HG02943 (cell line): ENCODE measurements at regions not wholly inside any gene's neighbourhood (a gene's known extent, or its start where the extent isn't known, plus 50 kb on each side); places are given as distances from the start of the nearest gene placed in this dataset.

Experiments
- ATAC-seq: cut with Tn5 transposase; IDR thresholded peaks from one replicate; pipeline ENCODE4 v1.9.1; 2021; ENCODE audit warnings: mild to moderate bottlenecking, low read depth, moderate library complexity; ENCODE audit not compliant: unreplicated experiment

DNA sequence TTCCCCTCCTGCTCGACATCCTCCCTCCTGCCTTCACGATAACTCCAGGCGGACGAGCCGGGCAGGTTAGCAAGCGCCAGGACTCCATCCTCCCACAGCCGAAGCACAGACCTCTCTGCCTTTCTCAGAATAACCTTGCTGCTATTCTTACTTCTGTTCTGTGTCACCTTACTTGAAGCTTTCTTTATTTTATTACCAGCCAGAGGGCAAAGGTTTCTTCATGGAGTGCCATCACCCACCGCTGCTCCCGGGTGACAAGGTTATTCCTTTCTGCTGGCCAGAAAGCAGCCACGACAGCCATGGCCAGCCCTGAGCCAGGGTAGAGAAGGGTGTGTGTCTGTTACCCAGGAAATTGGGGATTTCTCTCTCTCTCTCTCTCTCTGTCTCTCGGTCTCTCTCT is 227.1 kb downstream of the ANAPC1 start:
- no peak for ATAC-seq

DNA sequence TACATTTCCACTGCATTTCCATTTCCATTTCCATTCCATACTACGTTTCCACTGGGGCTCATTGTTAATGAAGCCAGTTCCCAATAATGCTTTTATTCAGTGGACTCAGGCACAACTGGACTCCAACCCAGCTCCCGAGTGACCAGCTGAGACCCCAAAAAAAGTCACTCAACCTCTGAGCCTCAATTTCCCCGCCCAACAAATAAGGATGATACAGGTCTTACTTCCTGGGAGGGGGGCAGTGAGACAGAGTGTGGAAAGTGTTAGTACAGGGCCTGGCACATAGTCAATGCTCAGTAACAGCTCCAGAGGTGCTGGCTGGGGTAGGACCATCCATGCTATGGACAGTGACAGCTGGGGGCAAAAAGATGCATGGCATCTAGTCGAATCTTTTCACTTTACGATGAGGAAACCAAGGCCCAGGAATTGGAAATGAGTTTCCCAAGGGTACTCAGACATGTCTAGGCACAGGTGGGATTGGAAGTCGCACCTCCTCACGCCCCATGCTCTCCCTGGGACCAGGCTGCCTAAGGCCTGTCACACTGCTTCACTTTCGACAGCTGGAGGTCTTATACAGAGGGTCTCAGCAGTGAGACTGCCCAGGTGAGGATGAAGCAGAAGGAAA is 226.5 kb downstream of the ANAPC1 start:
- no peak for ATAC-seq

GRCh38 chr2:111659361-111660333 is 224.3 kb downstream of the ANAPC1 start:
- no peak for ATAC-seq

- ATAC-seq = no peak
Observed at GRCh38 chr2:111660811-111661210, 223.2 kb downstream of the ANAPC1 start.

DNA sequence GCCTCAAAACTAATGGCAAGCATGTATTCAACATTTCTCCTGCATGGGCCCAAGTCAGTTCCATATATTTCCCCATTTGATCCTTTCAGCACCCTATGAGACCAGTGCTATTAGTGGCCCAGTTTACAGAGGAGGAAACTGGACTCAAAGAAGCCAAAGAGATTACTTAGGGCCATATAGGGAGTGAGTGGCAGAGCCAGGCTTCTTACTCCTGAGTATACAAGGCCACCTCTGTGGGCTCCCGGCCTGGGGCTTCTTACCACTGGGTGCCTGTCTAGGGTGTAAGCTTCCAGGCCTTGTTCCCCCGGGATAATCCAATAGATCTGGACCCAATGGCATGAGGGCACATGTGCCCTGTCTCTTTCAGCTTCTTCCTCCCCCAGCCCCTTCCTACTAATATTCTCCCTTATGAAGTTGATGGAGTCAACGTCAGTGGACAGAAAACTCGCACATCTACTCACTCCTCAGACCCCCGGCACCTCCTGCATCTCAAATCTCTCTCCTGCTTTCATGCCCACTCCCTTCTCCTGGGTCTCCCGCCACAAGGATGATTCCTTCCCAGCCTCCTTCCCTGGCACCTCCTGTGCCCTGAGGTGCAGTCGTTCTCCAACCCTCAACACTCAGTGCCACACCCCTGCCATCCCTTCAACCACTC is 222.6 kb downstream of the ANAPC1 start:
- ATAC-seq = no peak

DNA sequence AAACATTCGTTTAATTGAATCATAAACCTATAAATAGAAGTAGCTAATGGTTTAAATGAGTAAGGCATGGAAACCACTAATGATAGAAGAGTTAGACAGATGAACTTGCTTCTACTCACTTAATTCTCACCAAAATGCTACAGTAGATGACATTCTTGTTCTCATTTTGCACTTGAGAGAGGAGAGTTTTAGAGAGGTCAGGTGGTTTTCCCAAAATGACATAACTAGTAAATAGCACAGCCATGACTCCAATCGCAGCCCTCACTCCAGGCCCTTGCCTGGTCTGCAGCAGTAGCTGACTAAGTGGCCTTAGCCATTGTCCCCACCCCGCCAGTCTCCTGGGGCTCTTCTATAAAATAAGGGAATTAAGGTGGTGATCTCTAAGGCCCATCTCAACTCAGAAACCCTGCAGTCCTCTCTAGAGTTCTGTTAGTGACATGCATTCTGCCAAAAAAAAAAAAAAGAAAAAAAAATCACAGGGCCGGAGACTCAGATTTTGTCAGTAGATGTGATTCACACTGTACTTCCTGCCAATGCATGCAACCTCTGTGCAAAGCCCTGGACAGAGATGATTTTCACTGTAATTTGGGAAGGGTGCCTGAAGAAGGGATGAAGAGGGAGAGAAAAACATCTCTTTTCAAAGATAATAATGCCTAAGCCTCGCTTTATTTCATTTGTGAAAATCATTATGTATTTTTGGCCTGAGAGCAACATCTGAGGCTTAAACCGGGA is 221.8 kb downstream of the ANAPC1 start:
- no peak for ATAC-seq

DNA sequence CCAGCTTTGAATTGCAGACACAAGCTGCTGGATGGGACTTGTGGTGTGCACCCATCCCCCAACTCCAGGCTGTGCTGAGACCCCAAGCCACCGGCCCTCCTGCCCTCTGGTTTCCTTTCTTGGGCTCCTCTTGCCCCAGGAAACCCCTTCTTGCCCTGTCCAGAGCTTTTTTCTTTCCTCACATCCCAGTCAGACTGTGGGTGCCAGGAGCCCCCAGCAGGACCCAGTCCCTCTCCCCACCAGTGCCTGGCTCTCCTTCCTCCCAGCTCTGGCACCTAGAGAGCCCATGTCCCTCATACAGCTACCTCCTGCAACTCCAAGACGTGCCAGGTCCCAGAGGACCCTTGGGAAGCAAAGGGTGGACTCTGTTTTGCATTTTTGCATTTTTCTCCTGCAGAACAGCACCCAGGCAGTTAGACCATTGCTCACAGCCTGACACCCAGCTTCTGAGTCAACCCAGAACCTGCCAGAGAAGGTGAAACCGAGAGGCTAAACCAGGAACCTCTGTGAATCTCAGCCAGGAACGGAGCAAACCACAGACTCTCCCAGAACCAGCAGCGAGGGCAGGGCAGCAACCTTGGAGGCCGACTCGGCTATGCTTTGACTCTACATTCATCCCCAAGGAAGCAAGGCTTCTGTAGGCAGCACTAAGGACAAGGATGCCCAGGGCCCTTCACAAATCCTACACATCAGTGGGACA is 221.1 kb downstream of the ANAPC1 start:
- no peak for ATAC-seq

- no peak for ATAC-seq
Observed at GRCh38 chr2:111663471-111664274, 220.3 kb downstream of the ANAPC1 start.

GRCh38 chr2:111664275-111664850 is 219.6 kb downstream of the ANAPC1 start:
- ATAC-seq = no peak

DNA sequence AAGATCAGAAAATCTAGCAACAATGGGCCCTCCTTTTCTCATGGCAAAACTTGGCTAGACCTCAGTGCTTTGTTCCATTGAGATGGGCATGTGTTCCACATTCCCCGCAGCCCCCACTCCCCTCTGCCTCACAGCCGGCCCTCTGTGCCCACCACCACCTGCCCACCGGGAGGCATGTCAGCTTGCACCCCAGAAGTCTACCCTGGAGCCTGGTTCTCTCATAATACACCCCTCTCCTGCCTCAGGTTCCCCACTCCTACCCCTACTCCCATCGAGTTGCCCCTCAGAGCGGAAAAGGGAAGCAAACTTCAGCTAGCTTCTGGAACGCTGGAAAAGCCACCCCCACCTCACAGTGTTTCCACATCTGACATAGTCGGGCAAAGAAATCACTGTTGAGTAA is 219.0 kb downstream of the ANAPC1 start:
- no peak for ATAC-seq

DNA sequence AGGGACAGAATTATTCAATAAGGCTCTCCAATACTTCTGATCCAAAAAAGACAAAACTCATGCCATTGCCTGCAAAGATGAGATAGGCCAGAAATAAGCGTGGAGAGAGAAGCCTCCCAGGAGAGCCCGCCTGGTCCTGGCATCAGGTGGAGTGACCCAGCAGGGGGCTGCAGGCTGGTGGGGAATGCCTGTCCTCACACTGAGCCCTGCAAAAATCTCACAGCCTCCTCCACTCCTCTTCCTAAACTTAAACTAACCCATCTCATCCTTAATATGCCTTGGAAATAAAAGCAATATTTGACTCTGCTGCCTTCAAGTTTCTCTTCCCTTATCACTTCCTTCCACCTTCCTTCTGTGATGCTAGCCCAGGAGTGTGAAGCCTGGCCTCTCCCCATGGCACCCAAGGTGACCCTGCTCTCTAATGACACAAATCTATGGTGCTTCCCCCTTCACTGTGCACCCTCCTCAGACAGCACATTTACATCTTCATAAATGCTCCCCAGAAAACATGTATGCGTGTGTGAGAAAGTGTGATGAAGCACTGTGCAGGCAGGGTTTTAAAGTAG is 218.4 kb downstream of the ANAPC1 start:
- no peak for ATAC-seq

- ATAC-seq = no peak
Observed at GRCh38 chr2:111666160-111666559, 217.8 kb downstream of the ANAPC1 start.

GRCh38 chr2:111667001-111667400 is 217.0 kb downstream of the ANAPC1 start:
- ATAC-seq = no peak

GRCh38 chr2:111667542-111668273 is 216.3 kb downstream of the ANAPC1 start:
- ATAC-seq = no peak

- no peak for ATAC-seq
Observed at GRCh38 chr2:111668274-111668616, 215.7 kb downstream of the ANAPC1 start.

DNA sequence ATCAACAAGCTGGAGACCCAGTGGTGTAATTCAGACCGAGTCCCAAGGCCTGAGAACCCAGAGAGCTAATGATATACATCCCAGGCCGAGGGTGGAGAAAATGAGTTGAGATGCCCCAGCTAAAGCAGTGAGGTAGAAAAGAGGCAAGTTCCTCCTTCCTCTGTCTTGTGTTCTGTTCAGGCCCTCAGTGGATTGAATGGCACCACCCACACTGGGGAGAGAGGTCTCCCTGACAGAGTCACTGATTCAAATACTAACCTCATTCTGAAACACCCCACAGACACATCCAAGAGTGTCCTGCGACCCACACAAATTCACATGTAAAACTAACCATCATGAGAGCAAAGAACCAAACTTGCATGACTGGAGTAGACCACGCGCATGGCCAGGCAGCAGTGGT is 215.3 kb downstream of the ANAPC1 start:
- ATAC-seq = no peak

DNA sequence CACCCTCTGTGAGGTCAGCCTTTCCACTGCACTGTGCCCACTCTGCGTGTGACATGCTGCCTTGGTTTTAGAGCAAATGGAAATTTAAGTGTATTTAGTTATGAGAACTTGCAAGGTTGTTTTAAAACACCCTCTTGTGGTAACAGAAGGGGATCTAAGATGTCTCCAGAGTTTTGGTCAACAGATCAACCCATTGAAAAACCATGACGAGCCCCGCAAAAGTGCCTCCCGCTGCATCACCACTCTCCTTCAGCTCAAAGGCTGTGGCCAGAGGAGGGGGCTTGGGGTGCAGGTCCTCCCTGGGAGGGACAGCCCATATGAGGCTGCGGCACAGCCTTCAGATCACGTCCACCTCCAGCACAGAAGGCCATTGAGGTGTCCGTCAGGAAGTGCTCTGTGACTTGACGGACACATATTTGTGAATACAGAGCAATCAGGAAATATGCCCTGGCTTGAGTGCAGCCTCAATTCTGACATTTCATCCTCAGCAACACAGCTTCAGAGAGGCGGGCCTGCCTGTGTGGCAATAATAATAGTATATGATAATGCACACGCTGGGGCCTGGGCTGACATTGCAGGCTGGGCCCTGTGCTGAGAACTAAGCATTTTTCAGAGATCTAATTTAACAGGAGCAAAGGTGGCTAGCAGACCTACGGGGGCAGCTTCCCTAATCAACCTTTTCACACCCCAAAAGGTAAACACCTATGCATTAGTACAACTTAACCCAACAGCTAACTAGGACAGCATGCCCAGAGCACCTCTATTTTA is 213.9 kb downstream of the ANAPC1 start:
- ATAC-seq = no peak
